ENCODE measurements at regions not wholly inside any gene's neighbourhood (a gene's known extent, or its start where the extent isn't known, plus 50 kb on each side); places are given as distances from the start of the nearest gene placed in this dataset.
"Not testable (repeated sequence)": the region's sequence is repeated elsewhere in the genome, so short reads cannot be mapped to it uniquely, and the experiment has no call there.

- not testable (repeated sequence) for H3K27me3 Mint-ChIP-seq, H3K27ac Mint-ChIP-seq, H3K36me3 Mint-ChIP-seq, H3K4me3 Mint-ChIP-seq, H3K9me3 Mint-ChIP-seq, H3K4me1 Mint-ChIP-seq, ATAC-seq
Observed at GRCh38 chr4:154907345-154908045, 126.4 kb downstream of the RBM46 start.

DNA sequence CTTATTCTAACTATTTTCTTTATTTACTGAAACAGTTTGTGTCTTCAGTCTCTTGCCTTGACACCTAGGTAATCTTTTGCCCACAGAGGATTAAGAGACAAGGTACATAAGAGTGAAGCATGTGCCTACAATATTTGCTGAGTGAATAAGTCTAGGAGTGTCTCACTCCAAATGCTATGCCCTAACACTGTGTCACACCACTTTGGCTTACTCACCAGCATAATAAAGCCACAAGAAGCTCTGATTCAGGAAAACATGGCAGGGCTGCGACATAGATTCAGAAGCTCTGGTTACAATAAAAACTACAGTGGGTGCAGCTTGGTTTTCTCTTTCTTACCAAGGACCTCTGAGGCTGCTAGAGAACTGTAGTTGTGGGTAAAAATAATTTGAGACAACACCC is 127.1 kb downstream of the RBM46 start:
- Mint-ChIP-seq H3K36me3 (no peaks in the 10 kb centered on the region), H3K27me3 (no peaks in the 10 kb centered on the region), H3K4me1 (no peaks in the 10 kb centered on the region), H3K27ac (no peak overlapping the region), H3K9me3 (peaks cover 3% of the 10 kb centered on the region), H3K4me3 (no peak overlapping the region)
- no peak for ATAC-seq

DNA sequence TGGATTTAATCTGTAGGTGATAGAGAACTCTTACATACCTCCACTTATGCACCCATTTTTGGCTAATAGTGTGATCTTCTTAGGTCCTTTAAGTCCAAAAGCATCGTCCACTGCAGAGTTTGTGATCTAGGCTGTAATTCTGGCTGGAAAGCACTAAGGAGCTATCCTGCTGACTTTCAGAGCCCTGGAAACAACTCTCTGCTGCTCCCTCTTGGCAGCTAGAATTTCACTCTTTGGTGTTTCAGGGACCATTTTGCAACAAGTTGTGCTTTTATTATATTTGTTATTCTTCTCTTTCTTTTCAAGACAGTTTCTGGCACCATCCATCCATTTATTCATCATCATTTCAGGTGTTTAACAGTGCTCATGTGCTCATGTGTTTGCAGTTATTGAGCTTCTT is 130.0 kb downstream of the RBM46 start:
- H3K4me1 Mint-ChIP-seq = no peaks in the 10 kb centered on the region

GRCh38 chr4:154911608-154912098 is 130.6 kb downstream of the RBM46 start:
- Mint-ChIP-seq H3K27me3 (no peaks in the 10 kb centered on the region), H3K4me1 (no peaks in the 10 kb centered on the region), H3K27ac (no peak overlapping the region), H3K36me3 (no peaks in the 10 kb centered on the region), H3K9me3 (no peaks in the 10 kb centered on the region), H3K4me3 (no peak overlapping the region)
- no peak for ATAC-seq

More for the DNA sequence above, 130.0 kb downstream of the RBM46 start:
- no peak for ATAC-seq
- Mint-ChIP-seq H3K9me3 (peaks cover under 1% of the 10 kb centered on the region), H3K27ac (no peak overlapping the region), H3K27me3 (no peaks in the 10 kb centered on the region), H3K4me3 (no peak overlapping the region), H3K36me3 (no peaks in the 10 kb centered on the region)

- H3K27me3 Mint-ChIP-seq = no peaks in the 10 kb centered on the region
- H3K36me3 Mint-ChIP-seq = no peaks in the 10 kb centered on the region
- H3K9me3 Mint-ChIP-seq = no peaks in the 10 kb centered on the region
- H3K27ac Mint-ChIP-seq = no peak overlapping the region
- ATAC-seq = no peak
- H3K4me3 Mint-ChIP-seq = no peak overlapping the region
- no peaks in the 10 kb centered on the region for H3K4me1 Mint-ChIP-seq
Observed at GRCh38 chr4:154916068-154916467, 135.0 kb downstream of the RBM46 start.

DNA sequence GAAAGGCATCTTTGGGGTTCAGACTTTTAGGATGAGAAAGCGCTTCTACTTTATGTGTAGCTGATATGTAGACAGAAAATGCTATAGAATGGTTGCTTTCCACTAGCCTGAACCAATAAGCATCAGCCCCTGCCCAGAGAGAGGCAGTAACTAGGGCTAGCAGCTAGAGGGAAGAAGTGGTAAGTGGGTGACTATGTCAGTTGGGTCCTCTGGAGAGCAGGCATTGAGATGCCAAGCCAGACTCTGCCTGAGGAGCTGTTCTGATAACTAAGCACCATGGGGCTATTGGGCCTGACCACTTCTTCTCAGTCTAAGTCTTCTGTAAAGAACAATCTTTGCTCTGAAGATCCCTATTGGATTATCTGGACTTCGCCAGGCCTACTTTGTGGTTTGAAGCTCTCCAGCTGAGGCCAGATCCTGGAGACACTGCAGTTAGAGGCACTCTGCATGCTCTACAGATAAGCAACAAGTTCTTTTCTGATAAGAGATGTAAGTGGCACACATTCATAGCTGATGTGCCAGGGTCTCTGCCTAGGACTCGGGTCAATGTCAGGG is 146.1 kb downstream of the RBM46 start:
- H3K27me3 Mint-ChIP-seq = no peaks in the 10 kb centered on the region
- H3K36me3 Mint-ChIP-seq = no peaks in the 10 kb centered on the region
- H3K4me1 Mint-ChIP-seq = no peaks in the 10 kb centered on the region
- H3K27ac Mint-ChIP-seq = no peak overlapping the region
- H3K4me3 Mint-ChIP-seq = no peak overlapping the region
- H3K9me3 Mint-ChIP-seq = peaks cover 10% of the 10 kb centered on the region
- ATAC-seq = no peak

- Mint-ChIP-seq H3K4me3 (no peak overlapping the region), H3K9me3 (peaks cover 12% of the 10 kb centered on the region), H3K36me3 (no peaks in the 10 kb centered on the region), H3K4me1 (no peaks in the 10 kb centered on the region), H3K27ac (no peak overlapping the region), H3K27me3 (no peaks in the 10 kb centered on the region)
- no peak for ATAC-seq
Observed at GRCh38 chr4:154928640-154929257, 147.7 kb downstream of the RBM46 start.

- Mint-ChIP-seq H3K4me3 (no peak overlapping the region), H3K27ac (no peak overlapping the region), H3K27me3 (no peaks in the 10 kb centered on the region), H3K4me1 (no peaks in the 10 kb centered on the region), H3K9me3 (peaks cover 12% of the 10 kb centered on the region), H3K36me3 (no peaks in the 10 kb centered on the region)
- no peak for ATAC-seq
Observed at GRCh38 chr4:154936873-154937272, 155.8 kb downstream of the RBM46 start.

DNA sequence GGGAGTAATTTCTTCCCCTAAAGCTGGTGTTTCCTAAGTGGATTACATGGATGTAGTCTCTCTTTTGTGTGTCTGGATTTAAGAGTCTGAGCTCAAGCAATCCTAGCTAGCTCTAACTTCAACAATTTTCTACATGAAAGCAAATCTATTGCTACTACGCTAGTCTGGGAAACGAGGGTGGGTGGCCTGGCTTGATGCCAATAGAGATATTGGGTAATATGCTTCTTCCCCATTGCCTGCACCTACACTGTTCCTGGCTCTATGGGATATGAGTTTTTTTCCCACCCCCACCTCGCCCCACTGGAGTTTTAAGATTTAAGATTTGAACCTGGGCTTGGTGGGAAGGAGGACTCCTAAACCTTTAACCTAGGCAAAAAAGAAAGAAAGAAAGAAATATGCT is 158.8 kb downstream of the RBM46 start:
- Mint-ChIP-seq H3K36me3 (no peaks in the 10 kb centered on the region), H3K4me1 (no peaks in the 10 kb centered on the region), H3K27me3 (no peaks in the 10 kb centered on the region), H3K9me3 (peaks cover 6% of the 10 kb centered on the region), H3K27ac (no peak overlapping the region), H3K4me3 (no peak overlapping the region)
- no peak for ATAC-seq

DNA sequence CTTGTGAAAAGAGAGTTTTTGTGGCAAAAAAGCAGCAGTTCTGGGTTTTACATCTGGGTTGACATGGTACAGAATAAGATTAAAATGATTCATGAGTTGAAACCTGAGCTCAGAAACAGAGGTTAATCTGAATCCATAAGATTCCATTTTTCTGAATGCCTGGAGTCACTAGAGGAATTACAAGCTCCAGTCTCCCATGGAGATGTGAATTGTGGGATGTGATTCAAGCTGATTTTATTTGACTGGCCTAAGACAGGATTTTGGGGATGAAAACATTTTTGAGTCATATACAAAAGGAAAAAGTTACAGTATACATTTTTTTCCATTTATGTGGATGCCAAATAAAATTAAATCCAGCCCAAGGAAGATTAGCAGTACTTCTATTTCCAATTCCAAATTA is 161.1 kb downstream of the RBM46 start:
- H3K9me3 Mint-ChIP-seq = no peaks in the 10 kb centered on the region
- no peaks in the 10 kb centered on the region for H3K36me3 Mint-ChIP-seq
- no peak for ATAC-seq
- H3K27me3 Mint-ChIP-seq = no peaks in the 10 kb centered on the region
- H3K4me3 Mint-ChIP-seq = no peak overlapping the region
- H3K27ac Mint-ChIP-seq = no peak overlapping the region
- H3K4me1 Mint-ChIP-seq = no peaks in the 10 kb centered on the region

DNA sequence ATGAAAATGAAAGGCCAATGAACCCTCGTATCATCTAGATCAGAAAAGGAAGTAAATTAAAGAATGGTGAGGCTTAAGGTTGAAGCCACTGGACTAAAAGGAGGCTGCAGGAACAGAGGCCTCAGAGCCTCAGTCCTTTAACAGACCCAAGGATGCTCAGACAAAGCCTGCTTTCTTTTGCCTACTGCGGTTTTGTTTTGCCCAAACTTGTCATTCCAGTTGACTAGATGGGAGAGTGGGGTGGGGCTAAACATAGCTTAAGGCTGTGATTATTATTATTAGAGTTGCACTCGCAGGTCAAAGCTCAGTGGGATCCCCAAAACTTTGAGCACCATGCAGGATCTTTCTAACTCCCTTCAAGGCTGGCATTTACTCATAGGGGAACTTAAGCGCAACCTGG is 163.9 kb downstream of the RBM46 start:
- H3K9me3 Mint-ChIP-seq = peaks cover 1% of the 10 kb centered on the region
- H3K4me3 Mint-ChIP-seq = no peak overlapping the region
- H3K36me3 Mint-ChIP-seq = no peaks in the 10 kb centered on the region
- H3K4me1 Mint-ChIP-seq = no peaks in the 10 kb centered on the region
- no peak for ATAC-seq
- H3K27me3 Mint-ChIP-seq = no peaks in the 10 kb centered on the region
- no peak overlapping the region for H3K27ac Mint-ChIP-seq

- no peak for ATAC-seq
- no peak overlapping the region for H3K27ac Mint-ChIP-seq
- H3K4me1 Mint-ChIP-seq = no peaks in the 10 kb centered on the region
- no peaks in the 10 kb centered on the region for H3K36me3 Mint-ChIP-seq
- H3K27me3 Mint-ChIP-seq = no peaks in the 10 kb centered on the region
- H3K9me3 Mint-ChIP-seq = peaks cover 3% of the 10 kb centered on the region
- no peak overlapping the region for H3K4me3 Mint-ChIP-seq
Observed at GRCh38 chr4:154946113-154946512, 165.0 kb downstream of the RBM46 start.

DNA sequence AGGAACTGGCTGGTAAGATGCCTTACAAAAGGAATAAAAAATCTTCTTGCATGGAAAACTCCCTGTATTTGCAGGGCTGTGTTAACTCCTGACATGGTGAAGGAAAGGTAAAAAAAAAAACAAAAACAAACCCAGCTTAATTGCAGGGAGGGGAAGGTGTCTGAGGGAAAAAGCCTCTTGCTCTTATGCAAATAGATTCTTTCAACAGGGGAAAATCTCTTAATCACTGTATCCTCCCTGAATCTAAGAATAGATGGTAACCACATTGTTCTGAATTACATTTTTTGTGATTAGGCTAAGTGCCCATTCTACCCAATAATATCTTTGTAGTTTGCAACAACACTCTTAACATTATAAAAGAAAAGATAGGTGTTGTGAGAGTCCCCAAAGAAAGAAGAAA is 172.6 kb downstream of the RBM46 start:
- Mint-ChIP-seq H3K36me3 (no peaks in the 10 kb centered on the region), H3K4me3 (no peak overlapping the region), H3K9me3 (peaks cover 10% of the 10 kb centered on the region), H3K27me3 (no peaks in the 10 kb centered on the region), H3K27ac (no peak overlapping the region), H3K4me1 (peaks cover 5% of the 10 kb centered on the region)
- ATAC-seq = no peak

- H3K9me3 Mint-ChIP-seq = peaks cover 10% of the 10 kb centered on the region
- H3K27ac Mint-ChIP-seq = peak overlapping the region; percentile 59
- no peaks in the 10 kb centered on the region for H3K36me3 Mint-ChIP-seq
- ATAC-seq = peak; percentile 57
- no peaks in the 10 kb centered on the region for H3K27me3 Mint-ChIP-seq
- no peak overlapping the region for H3K4me3 Mint-ChIP-seq
- peaks cover 5% of the 10 kb centered on the region for H3K4me1 Mint-ChIP-seq
Observed at GRCh38 chr4:154954117-154954516, 173.0 kb downstream of the RBM46 start.

DNA sequence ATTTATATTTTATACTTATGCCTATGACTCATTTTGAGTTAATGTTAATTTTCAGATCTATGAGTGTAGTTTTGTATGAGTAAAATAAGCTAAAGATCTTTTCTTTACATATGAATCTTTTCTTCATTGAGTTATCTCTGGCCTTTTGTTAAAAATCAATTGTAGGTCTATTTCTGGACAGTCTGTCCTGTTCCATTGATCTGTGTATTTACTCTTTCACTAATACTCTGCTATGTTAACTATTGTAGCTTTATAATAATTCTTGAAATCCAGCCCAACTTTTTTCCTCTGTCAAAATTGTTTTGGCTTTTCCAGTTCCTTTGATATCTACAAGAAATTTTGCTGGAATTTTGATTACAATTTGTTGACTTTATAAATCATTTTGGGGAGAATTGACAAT is 177.0 kb downstream of the RBM46 start:
- no peak overlapping the region for H3K4me3 Mint-ChIP-seq
- peaks cover 8% of the 10 kb centered on the region for H3K9me3 Mint-ChIP-seq
- ATAC-seq = no peak
- no peaks in the 10 kb centered on the region for H3K36me3 Mint-ChIP-seq
- H3K27ac Mint-ChIP-seq = no peak overlapping the region
- no peaks in the 10 kb centered on the region for H3K27me3 Mint-ChIP-seq
- peaks cover 5% of the 10 kb centered on the region for H3K4me1 Mint-ChIP-seq
